ENCODE measurements at regions not wholly inside any gene's neighbourhood (a gene's known extent, or its start where the extent isn't known, plus 50 kb on each side); places are given as distances from the start of the nearest gene placed in this dataset.

DNA sequence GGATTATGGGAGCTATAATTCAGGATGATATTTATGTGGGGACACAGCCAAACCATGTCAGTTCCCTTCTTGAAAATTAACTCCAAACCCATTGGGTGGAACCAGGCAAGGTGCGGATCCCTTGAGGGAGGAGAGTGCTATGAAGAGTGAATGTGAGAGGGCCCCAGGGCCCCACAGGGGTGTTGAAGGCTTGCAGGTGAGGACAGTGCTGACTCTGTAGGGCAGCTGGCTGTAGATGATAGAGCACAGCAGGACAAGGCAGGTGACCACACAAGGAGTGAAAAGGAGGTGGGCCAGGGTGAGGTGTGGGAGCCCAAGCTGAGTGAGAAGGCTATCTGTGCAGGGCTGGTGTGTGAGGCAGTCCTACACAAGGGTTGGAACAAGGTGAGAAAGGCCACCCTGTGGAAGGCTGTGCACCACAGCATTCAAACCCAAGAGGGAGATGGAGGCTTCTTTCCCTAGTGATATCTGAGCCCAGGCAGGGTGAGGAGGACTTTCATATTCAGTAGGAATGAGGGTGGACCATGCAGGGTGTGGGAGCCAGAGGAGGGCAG is 746.0 kb upstream of the CELF2 start:
- no peaks in the 10 kb centered on the region for H3K36me3 ChIP-seq
- WGBS, 3 donors, result 90 to 100% (median 95%) methylated on average over 1 of the region's 1 CpG
- intact Hi-C loops (cut with DNase I), result no loop called here
- no peak for DNase-seq
- no peak overlapping the region for H3K4me3 ChIP-seq
- no peak for TF ChIP-seq POLR2A (IDR thresholded peaks at IDR 0.05)
- TF ChIP-seq, protein P1, sequence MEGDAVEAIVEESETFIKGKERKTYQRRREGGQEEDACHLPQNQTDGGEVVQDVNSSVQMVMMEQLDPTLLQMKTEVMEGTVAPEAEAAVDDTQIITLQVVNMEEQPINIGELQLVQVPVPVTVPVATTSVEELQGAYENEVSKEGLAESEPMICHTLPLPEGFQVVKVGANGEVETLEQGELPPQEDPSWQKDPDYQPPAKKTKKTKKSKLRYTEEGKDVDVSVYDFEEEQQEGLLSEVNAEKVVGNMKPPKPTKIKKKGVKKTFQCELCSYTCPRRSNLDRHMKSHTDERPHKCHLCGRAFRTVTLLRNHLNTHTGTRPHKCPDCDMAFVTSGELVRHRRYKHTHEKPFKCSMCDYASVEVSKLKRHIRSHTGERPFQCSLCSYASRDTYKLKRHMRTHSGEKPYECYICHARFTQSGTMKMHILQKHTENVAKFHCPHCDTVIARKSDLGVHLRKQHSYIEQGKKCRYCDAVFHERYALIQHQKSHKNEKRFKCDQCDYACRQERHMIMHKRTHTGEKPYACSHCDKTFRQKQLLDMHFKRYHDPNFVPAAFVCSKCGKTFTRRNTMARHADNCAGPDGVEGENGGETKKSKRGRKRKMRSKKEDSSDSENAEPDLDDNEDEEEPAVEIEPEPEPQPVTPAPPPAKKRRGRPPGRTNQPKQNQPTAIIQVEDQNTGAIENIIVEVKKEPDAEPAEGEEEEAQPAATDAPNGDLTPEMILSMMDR (IDR thresholded peaks at IDR 0.05), result no peak
- TF ChIP-seq EP300 (IDR thresholded peaks at IDR 0.05), result no peak
- H3K27ac ChIP-seq, result no peak overlapping the region
- no peaks in the 10 kb centered on the region for H3K27me3 ChIP-seq
- H3K4me1 ChIP-seq (ENCODE audit: insufficient read depth), result no peaks in the 10 kb centered on the region
- no peaks in the 10 kb centered on the region for H3K9me3 ChIP-seq

DNA sequence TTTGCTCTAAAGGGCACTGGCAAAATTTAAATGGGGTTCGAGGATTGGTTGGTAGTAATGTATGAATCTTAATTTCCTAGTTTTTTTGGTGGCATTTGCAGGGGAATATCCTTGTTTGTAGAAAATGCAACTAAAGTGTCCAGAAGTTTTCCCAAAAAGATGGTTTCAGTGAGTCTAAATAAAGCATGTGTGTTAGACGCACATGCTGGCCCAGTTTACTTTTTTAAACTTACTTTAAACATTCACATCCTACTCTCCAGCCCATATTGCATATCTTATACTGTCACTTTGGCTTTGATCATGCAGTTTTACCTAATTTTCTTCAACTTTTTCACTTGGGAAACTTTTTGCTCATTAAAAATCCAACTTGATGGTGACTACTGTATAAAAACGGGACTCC is 744.0 kb upstream of the CELF2 start:
- intact Hi-C loops (cut with DNase I), result no loop called here
- Histone ChIP-seq H3K9me3 (no peaks in the 10 kb centered on the region), H3K4me1 (ENCODE audit: insufficient read depth) (no peaks in the 10 kb centered on the region), H3K4me3 (no peak overlapping the region), H3K27me3 (no peaks in the 10 kb centered on the region), H3K36me3 (no peaks in the 10 kb centered on the region), H3K27ac (no peak overlapping the region)
- no peak for TF ChIP-seq EP300 (IDR thresholded peaks at IDR 0.05)
- TF ChIP-seq, protein P1 (IDR thresholded peaks at IDR 0.05), result no peak
- TF ChIP-seq POLR2A (IDR thresholded peaks at IDR 0.05), result no peak
- 43 to 52% (median 49%) methylated on average over 3 of the region's 3 CpGs for WGBS, 3 donors
- DNase-seq, result no peak

DNA sequence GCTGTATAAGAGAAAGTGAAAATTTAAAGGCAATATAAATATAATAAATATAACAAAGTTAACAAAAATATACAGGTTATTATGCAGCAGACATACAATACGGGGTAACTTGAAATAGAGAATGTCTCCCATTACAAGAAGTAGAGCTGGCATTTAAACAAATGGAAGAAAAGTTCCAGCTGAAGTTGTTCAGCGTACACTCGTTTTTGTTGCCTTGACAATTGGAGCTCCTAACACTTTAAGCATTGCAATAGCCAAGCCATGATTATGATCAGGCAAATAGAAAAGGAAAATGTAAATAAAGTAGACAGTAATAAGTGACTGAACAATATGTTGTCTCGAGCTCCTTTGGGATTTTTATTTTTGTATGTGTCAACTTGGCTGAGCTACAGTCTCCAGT is 737.8 kb upstream of the CELF2 start:
- no peaks in the 10 kb centered on the region for H3K27me3 ChIP-seq
- intact Hi-C loops (cut with DNase I), result no loop called here
- H3K4me3 ChIP-seq, result no peak overlapping the region
- no peak for DNase-seq
- H3K9me3 ChIP-seq, result no peaks in the 10 kb centered on the region
- no peaks in the 10 kb centered on the region for H3K4me1 ChIP-seq (ENCODE audit: insufficient read depth)
- no peak overlapping the region for H3K27ac ChIP-seq
- 57 to 70% (median 66%) methylated on average over 4 of the region's 4 CpGs for WGBS, 3 donors
- TF ChIP-seq POLR2A (IDR thresholded peaks at IDR 0.05) (no peak), EP300 (IDR thresholded peaks at IDR 0.05) (no peak)
- TF ChIP-seq, protein P1 (IDR thresholded peaks at IDR 0.05), result no peak
- H3K36me3 ChIP-seq, result no peaks in the 10 kb centered on the region

DNA sequence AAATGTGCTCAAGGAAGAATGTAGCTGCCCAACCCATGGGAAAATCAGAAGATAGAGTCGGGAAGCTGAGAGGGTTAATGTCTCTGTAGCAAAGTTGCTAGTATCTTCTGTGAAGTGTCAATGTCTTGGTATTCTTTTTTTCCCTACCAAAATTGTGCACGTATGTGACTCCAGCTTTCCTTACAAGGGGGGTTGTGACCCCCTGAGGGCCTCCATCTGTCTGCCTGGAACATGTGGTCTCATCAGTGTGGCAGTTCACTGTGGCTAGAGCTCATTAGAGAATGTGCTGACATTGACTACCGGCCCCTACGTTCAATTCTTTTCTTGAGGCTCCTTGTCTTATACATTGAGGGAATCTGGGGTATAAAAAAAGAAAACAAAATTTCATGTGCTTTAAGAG is 725.2 kb upstream of the CELF2 start:
- no peak for TF ChIP-seq EP300 (IDR thresholded peaks at IDR 0.05)
- TF ChIP-seq POLR2A (IDR thresholded peaks at IDR 0.05), result no peak
- TF ChIP-seq, protein P1 (IDR thresholded peaks at IDR 0.05), result no peak
- intact Hi-C loops (cut with DNase I), result no loop called here
- Histone ChIP-seq H3K27ac (no peak overlapping the region), H3K9me3 (no peaks in the 10 kb centered on the region), H3K4me1 (ENCODE audit: insufficient read depth) (peaks cover 5% of the 10 kb centered on the region), H3K36me3 (no peaks in the 10 kb centered on the region), H3K27me3 (no peaks in the 10 kb centered on the region), H3K4me3 (no peak overlapping the region)
- WGBS, 3 donors, result 60 to 89% (median 81%) methylated on average over 4 of the region's 4 CpGs
- DNase-seq, result no peak
